ENCODE measurements at regions not wholly inside any gene's neighbourhood (a gene's known extent, or its start where the extent isn't known, plus 50 kb on each side); places are given as distances from the start of the nearest gene placed in this dataset.
A peak's percentile ranks its signal among the peaks of the same experiment; 100 is the strongest.
"Not testable (repeated sequence)": the region's sequence is repeated elsewhere in the genome, so short reads cannot be mapped to it uniquely, and the experiment has no call there.

DNA sequence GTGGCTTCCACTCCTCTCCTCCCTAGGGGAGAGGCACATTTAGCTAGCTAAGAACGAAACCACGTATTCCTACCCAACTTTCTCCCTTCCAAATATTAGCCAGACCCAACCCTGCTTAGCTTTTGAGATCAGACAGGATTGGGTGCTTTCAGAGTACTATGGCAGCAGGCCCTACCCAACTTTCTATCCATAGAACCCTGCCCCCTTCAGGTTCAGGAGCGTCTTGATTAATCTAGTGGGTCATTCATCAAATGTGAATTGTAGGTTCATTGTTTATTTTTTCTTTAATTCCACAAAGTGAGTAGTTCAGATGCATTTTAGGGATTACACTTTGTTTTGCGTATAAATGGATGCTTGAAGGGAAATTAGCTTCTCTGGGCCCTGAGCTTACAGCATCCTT lies 188.3 kb downstream of the MIB1 start:
- DNase-seq (ENCODE audit: low read depth in 2 of 2): no peak

DNA sequence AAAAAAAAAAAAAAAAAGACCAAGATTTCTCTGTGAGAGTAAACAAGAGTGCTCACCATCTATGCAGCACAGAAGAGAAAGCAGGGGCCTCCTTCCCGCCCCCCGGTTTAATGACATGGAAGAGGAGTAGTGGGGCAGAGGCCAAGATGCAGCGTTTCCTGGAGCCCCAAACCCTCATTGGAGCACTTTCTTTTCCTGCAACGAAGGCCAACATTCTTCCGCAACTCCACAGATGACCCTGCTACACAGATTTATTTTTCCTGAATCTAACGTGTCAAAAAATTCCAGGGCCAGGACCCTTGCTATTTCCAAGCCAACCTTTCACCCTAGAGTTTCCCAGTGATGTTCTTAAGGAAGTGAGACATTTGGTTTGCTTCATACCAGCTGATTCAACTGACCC lies 189.6 kb downstream of the MIB1 start:
- no peak for DNase-seq (ENCODE audit: low read depth in 2 of 2)

GRCh38 chr18:21933931-21934765 lies 193.6 kb downstream of the MIB1 start:
- no peak for DNase-seq (ENCODE audit: low read depth in 2 of 2)

GRCh38 chr18:21934766-21935015 lies 194.1 kb downstream of the MIB1 start:
- DNase-seq (ENCODE audit: low read depth in 2 of 2): no peak

DNA sequence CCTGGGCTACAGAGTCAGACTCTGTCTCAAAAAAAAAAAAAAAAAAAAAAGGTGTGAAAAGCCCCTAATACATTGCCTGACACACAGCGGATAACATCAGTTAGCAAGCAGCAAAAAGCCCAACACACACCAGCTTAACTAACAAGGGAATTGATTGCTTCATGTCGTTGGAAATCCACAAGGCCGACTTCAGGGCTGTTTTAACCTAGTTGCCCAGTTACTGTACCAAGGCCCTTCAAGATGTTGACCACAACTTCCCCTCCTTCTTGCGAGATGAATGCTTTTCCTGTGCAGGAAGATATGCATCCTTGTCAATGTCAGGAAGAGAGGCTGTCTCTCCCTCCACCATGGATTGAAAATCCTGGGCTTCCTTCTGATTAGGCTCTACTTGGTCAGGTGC lies 202.9 kb downstream of the MIB1 start:
- no peak for DNase-seq (ENCODE audit: low read depth in 2 of 2)

DNA sequence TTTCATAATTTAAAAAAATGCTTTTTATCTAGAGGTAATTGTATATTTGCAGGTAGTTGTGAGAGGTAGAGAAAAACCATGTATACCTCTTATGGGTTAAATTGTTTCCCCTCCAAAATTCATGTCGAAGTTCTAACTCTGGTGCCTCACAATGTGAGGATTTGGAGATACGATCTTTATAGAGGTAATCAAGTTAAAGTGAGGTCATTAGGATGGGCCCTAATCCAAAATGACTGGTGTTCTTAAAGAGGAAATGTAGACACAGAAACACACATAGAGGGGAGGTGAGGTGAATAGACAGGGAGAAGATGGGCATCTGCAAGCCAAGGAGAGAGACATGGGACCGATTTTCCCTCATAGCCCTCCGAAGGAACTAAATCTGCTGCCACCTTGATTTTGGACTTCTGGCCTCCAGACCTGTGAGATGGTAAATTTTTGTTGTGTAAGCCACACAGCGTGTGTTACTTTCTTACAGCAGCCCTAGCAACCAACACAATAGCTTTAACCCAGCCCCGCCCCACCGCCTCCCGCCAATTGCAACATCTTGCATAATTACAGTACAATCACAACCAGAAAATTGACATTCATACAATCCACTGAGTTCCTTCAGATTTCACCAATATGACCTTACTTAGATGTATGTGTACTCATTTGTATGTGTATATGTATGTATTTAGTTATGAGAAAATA lies 208.9 kb downstream of the MIB1 start:
- no peak for DNase-seq (ENCODE audit: low read depth in 2 of 2)

- peak; percentile 48 to 65 for DNase-seq (ENCODE audit: low read depth in 2 of 2)
Measured at GRCh38 chr18:21955757-21956652, 213.4 kb upstream of the GATA6 start.

DNA sequence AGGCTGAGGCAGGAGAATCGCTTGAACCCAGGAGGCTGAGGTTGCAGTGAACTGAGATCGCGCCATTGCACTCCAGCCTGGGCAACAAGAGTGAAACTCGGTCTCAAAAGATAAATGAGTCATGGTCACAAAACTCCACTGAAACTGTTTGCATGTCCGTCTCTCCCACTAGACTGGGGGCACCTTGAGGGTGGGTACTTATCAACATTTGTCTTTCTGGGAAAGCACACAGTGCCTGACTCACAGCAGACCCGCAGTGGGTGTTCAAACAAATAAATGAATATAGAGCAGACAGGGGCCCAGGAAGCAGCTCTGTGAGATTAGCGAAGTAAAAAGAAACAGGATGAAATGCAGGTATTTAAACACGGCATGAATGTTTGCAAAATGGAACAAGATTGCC lies 211.1 kb upstream of the GATA6 start:
- DNase-seq (ENCODE audit: low read depth in 2 of 2): no peak

DNA sequence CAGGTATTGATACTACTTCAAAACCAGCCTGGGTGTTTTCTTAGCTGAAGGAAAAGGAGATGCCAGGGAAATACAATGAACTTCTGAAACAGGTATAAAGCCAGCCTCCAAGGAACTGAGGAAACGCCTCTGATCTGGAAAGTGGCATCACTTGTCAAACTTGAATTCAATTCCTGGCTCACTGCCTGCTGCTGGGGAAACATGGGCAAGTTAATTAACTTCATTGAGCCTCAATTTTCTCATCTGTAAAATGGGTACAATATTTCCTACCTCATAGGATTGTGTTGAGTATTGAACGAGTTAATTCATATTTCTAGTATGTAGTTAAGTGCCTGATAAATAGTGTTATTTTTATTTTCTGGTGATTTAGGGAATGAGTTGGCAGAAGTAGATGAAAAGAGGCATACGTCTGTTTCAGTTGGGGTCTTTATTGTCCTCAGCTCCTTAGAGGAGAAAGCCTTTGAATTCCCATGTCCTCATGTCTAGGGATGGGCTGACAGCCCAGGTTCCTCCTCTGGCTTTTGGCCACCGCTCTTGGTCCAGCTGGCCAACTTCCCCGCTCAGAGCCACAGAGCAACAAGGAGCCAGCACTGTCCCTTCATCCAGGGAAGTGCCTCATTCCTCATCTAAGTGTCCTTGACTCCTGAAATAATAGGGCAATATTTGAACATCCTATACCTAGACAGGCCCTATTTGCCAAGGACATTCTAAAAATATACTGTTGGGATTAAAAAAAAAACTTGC lies 210.5 kb upstream of the GATA6 start:
- no peak for DNase-seq (ENCODE audit: low read depth in 2 of 2)

GRCh38 chr18:21960189-21960588 lies 209.2 kb upstream of the GATA6 start:
- DNase-seq (ENCODE audit: low read depth in 2 of 2): no peak

DNA sequence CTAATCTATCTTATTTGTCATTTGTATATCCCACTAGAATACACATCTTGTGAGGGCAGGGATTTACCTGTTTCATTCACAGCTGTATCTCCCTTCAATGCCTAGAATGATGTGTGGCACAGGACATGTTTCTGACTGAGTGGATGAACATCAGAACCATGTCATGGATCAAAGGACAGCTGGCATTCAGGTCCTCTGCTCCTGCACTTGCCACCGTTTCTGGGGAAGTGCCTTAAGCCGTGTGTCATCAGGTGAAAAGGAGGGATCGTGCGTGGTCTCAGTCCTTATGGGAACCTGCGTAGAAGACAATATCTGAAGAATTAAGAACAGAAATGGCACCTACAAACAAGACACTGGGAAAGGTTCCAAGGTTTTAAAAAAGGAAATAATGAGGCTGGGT lies 206.1 kb upstream of the GATA6 start:
- no peak for DNase-seq (ENCODE audit: low read depth in 2 of 2)

DNA sequence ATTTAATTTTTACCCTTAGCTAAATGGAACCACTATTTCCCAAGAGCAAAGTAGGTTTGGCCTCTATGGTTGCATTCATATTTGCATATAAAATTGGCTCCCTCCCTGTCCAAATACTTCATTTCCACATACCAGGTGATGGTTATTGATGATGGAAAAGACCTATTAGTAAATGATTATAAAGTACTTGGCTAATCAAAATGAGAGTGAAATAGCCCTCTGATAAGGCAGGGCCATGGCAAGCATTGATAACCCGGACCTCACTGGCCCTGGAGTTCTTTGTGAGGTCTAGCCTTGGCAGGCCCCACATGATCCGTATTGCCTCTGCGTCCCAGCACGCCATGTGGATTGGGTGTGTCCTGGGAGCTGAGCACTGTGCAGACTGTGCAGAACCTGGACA lies 201.1 kb upstream of the GATA6 start:
- no peak for DNase-seq (ENCODE audit: low read depth in 2 of 2)

DNA sequence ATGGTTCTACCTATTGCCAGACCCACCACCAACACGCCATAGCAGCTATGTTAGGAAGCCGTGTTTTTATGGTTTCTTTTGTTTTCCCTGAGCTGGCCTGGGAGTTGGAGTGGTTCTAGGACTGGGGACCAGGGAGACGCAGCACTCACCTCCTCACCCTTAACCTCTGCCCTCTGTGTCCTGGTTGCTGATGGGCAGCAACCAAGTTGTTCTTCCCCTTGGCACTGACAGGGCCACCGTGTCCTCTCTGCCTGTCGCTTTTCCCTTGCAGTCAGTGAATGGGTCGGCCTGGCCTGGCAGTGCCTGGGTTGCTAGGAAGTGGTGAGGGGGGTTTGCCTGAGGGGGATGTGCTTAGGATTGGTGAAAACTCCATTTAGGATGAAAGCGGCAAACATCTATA lies 197.1 kb upstream of the GATA6 start:
- no peak for DNase-seq (ENCODE audit: low read depth in 2 of 2)

DNA sequence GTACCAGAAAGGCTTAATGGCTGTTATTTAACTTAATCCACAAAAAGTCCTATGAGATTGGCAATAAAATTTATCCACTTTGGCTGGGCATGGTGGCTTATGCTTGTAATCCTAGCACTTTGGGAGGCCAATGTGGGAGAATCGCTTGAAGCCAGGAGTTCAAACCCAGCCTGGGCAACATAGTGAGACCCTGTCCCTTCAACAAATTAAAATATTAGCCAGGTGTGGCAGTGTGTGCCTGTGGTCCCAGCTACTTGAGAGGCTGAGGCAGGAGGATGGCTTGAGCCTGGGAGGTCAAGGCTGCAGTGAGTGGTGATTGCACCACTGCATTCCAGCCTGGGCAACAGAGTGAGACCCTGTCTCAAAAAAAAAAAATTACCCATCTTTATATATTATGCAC lies 193.4 kb upstream of the GATA6 start:
- DNase-seq (ENCODE audit: low read depth in 2 of 2): not testable (repeated sequence)

DNA sequence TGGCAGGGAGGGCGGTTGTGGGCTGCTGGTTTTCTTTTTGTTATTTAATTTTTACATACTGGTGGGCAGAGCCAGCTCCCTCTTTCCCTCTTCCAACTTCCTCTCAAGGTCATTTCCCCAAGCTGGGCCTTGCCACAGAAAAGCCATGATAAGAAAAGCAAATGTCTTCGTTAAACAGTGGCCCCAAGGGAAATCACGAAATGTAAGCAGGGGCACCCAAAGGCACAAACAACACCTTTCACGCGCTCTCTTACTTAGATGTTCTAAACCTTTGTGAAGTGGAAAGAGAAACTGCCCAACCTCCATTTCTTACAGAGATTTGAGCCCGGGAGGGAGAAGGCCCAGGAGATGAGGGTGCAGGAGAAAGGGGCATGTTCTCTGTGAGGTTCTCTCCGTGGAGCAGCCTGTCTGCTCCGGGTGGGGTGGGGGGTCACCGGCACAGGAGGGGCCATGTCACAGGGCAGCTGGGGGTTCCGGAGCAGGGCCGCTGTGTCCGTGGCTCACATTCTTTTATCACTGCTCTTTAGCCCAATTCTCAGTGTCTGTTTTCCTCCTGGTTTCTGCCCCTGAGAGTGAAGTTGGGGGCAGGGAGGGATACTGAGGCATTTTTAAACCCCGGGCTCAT lies 190.7 kb upstream of the GATA6 start:
- DNase-seq (ENCODE audit: low read depth in 2 of 2): no peak

DNA sequence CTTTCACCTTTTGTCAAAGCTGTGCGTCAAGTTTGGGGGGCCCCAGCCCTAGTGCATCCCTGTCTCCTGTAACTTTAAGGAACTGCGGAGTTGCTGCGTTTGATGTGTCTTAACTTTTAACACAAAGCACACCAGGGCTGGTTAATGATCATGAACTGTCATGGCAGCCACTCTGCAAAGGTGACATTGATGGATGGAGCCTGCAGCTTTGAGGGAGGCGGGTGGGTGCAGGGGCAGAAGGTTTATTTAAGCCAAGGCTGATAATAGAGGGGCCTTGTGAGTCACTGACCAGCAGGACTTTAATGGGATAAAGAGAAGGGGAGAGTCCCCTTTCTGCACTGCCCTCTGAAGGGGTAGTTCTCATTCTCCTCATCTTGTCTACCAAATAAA lies 190.2 kb upstream of the GATA6 start:
- DNase-seq (ENCODE audit: low read depth in 2 of 2): no peak

GRCh38 chr18:21979759-21980158 lies 189.6 kb upstream of the GATA6 start:
- no peak for DNase-seq (ENCODE audit: low read depth in 2 of 2)

- no peak for DNase-seq (ENCODE audit: low read depth in 2 of 2)
Measured at GRCh38 chr18:21980744-21981143, 188.6 kb upstream of the GATA6 start.

DNA sequence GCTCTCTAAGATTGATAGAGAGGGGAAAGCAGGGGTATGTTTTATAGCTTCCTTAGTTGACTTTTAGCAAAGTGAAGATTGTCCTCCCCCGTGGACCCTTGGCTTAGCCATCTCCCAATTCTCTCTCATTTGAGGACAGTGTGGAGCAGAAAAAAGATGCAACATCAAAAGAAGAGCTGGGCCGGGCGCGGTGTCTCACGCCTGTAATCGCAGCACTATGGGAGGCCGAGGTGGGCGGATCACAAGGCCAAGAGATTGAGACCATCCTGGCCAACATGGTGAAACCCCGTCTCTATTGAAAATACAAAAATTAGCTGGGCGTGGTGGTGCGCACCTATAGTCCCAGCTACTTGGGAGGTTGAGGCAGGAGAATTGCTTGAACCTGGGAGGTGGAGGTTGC lies 187.9 kb upstream of the GATA6 start:
- DNase-seq (ENCODE audit: low read depth in 2 of 2): not testable (repeated sequence)

DNA sequence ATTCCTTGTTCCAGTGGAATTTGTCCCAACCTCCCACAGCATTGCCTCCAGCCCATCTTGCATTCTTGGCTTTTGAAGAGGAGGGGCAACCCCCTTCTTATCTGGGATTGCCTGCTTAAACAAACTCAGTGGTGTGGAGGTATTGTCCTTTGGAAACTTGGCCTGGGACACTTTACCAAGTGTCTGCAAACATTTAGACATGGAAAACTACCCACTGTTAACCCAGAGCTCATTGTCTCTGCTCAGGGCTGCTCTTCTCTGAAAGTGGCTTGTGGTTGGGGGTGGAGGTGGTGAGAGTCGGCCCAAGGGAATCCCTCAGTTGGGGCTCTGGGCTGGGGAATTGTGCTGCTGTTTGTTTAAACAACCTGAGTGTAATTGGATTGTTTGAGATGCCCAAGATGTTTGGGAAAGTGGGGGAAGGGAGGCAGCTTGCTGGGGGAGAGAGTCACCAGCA lies 178.3 kb upstream of the GATA6 start:
- no peak for DNase-seq (ENCODE audit: low read depth in 2 of 2)

DNA sequence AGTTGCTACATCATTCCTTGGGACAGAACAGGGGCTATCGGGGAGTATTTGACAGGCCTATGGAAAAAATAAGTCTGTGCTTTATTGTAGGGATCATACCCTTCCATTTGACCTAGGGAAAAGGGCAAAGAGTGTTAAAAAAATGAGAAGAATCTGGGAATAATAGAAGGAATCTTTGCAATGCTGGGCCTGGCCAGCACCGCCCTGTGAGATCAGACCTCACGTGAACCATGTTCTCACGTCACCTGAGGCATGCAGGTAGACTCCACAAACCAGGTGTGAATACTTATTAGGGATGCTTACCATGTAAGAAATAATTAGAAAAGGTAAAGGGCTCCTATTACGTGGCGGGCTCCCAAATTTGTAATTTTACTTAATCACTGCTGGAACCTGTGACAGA lies 177.5 kb upstream of the GATA6 start:
- DNase-seq (ENCODE audit: low read depth in 2 of 2): no peak

All from stimulated activated CD4-positive, alpha-beta T cell treated with anti-CD3 and anti-CD28 coated beads, Interleukin-1b, Interleukin-23, amount 100 ng/mL, for 1 hour (primary cell).